ENCODE measurements at regions not wholly inside any gene's neighbourhood (a gene's known extent, or its start where the extent isn't known, plus 50 kb on each side); places are given as distances from the start of the nearest gene placed in this dataset.

DNA sequence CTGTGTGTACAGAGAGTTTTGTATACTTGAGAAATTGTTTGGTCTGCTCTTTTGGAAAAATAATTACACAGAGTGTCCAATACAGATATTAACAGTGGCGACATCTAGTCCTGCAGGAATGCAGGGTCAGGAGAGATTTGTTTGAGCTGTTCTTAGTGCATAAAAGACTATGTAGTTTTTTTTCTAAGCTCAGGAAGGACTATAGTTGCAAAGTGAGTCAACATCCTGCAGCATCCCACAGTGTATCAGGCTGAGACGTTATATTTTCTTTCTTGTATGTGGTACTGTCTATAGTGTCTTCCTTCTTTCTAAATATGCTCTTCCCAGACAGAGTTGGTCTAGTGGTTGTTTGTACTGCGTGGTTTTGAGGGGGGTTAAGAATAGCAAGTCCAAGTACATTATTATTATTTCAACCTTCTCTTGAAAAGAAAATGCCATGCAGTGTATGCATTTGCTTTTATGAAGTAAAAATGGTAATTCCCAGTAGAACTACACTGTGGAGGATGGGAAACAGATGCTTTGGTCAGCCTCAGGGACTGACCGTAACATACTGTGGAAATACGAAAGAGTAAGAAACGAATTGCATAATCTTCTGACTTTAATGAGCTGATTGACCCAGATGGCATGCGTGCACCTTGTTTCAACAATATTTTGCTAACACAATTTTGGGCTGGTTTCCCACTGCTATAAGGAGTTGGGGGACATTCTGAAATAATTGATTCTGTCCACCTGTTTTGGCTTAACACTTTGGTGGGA is 67.4 kb downstream of the DMP1 start:
- Mint-ChIP-seq H3K27me3 (ENCODE audit: low read depth) (no peaks in the 10 kb centered on the region), H3K36me3 (ENCODE audit: insufficient read depth in 1 of 3, low read depth in 3 of 3) (peaks cover under 1 to 4% (median 3%) of the 10 kb centered on the region in 3 experiments; a peak in 3 of 7 replicates), H3K4me1 (no peaks in the 10 kb centered on the region), H3K9me3 (peaks cover 4 to 7% of the 10 kb centered on the region in 2 experiments), H3K4me3 (no peak overlapping the region), H3K27ac (no peak overlapping the region)
- no peaks in the 10 kb centered on the region for H3K79me2 ChIP-seq (ENCODE audit: insufficient read depth, low read length)
- no peak overlapping the region for H3K4me2 ChIP-seq (ENCODE audit: insufficient read depth, insufficient read length, low read length)
- H3T11ph ChIP-seq (ENCODE audit: low read length): no peak overlapping the region
- no peaks in the 10 kb centered on the region for H3K9me3 ChIP-seq (ENCODE audit: control insufficient read depth, low read depth, low read length)
- H2BK15ac ChIP-seq (ENCODE audit: low read depth, low read length): no peak overlapping the region
- no CpG with 5 or more reads among the region's 7 CpGs for WGBS (ENCODE audit: extremely low coverage, insufficient read length, low lambda C conversion rate)
- no peak overlapping the region for H2BK20ac ChIP-seq (ENCODE audit: low read depth, low read length, poor library complexity, severe bottlenecking)
- no peak overlapping the region for H2BK120ac ChIP-seq (ENCODE audit: low read depth, low read length, poor library complexity, severe bottlenecking)
- no peak for DNase-seq
- H3K4me1 ChIP-seq (ENCODE audit: insufficient read depth, low read length): no peaks in the 10 kb centered on the region
- no peaks in the 10 kb centered on the region for H3K79me1 ChIP-seq (ENCODE audit: insufficient read depth, low read depth, low read length, poor library complexity, severe bottlenecking)
- H3K23ac ChIP-seq (ENCODE audit: insufficient read length, low read depth, low read length): no peak overlapping the region
- no peaks in the 10 kb centered on the region for H3K27me3 ChIP-seq (ENCODE audit: insufficient read depth, low read length)
- no peak overlapping the region for H2BK12ac ChIP-seq (ENCODE audit: insufficient read length, low read depth, low read length)
- no peak overlapping the region for H3K56ac ChIP-seq (ENCODE audit: insufficient read length, low read depth, low read length)
- H3K14ac ChIP-seq (ENCODE audit: insufficient read depth, low read length): no peak overlapping the region
- no peak overlapping the region for H4K5ac ChIP-seq (ENCODE audit: insufficient read length, low read depth, low read length)
- H3K23me2 ChIP-seq (ENCODE audit: insufficient read length, low read depth, low read length, poor library complexity, severe bottlenecking): no peaks in the 10 kb centered on the region
- H2AK5ac ChIP-seq (ENCODE audit: insufficient read length, low read length): no peak overlapping the region
- no peak overlapping the region for H4K91ac ChIP-seq (ENCODE audit: insufficient read length, low read depth, low read length)
- H3K27ac ChIP-seq (ENCODE audit: insufficient read length, low read depth, low read length): no peak overlapping the region
- TF ChIP-seq, protein P1, sequence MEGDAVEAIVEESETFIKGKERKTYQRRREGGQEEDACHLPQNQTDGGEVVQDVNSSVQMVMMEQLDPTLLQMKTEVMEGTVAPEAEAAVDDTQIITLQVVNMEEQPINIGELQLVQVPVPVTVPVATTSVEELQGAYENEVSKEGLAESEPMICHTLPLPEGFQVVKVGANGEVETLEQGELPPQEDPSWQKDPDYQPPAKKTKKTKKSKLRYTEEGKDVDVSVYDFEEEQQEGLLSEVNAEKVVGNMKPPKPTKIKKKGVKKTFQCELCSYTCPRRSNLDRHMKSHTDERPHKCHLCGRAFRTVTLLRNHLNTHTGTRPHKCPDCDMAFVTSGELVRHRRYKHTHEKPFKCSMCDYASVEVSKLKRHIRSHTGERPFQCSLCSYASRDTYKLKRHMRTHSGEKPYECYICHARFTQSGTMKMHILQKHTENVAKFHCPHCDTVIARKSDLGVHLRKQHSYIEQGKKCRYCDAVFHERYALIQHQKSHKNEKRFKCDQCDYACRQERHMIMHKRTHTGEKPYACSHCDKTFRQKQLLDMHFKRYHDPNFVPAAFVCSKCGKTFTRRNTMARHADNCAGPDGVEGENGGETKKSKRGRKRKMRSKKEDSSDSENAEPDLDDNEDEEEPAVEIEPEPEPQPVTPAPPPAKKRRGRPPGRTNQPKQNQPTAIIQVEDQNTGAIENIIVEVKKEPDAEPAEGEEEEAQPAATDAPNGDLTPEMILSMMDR (conservative IDR thresholded peaks at IDR 0.05): no peak
- no peak overlapping the region for H3K9ac ChIP-seq (ENCODE audit: extremely low read depth, insufficient read length, low read length)
- H3K18ac ChIP-seq (ENCODE audit: insufficient read length, low read depth, low read length): no peak overlapping the region
- no peak overlapping the region for H3K4ac ChIP-seq (ENCODE audit: low read depth, low read length)
- H4K20me1 ChIP-seq (ENCODE audit: control insufficient read depth, insufficient read depth, insufficient read length): no peaks in the 10 kb centered on the region
- H2BK5ac ChIP-seq (ENCODE audit: insufficient read length, low read length): no peak overlapping the region
- no peak overlapping the region for H2AFZ ChIP-seq (ENCODE audit: low read length)
- no peak overlapping the region for H4K8ac ChIP-seq (replicated peaks; ENCODE audit: insufficient read length, low read depth, low read length)
